MM.1S (cell line): ENCODE measurements at regions not wholly inside any gene's neighbourhood (a gene's known extent, or its start where the extent isn't known, plus 50 kb on each side); places are given as distances from the start of the nearest gene placed in this dataset.

ENCODE experiments used
- CTCF ChIP-seq: fragments of 300-600 bp; sonication (generic); IDR thresholded peaks from 2 replicates; pipeline ENCODE4 v1.5.1; 2016; ENCODE audit warnings: antibody characterized with exemption, low read length, mixed read lengths
- EZH2phosphoT487 ChIP-seq: fragments of 300-600 bp; sonication (generic); IDR thresholded peaks from 2 replicates; pipeline ENCODE4 v1.6.1; 2018; ENCODE audit warnings: antibody characterized with exemption, low read length

- TF ChIP-seq EZH2phosphoT487 (no peak), CTCF (no peak)
Measured at GRCh38 chr7:46953008-46953407, 628.9 kb downstream of the TNS3 start.
